Fibroblast of pulmonary artery (primary cell): ENCODE measurements at regions not wholly inside any gene's neighbourhood (a gene's known extent, or its start where the extent isn't known, plus 50 kb on each side); places are given as distances from the start of the nearest gene placed in this dataset.
A peak's percentile ranks its signal among the peaks of the same experiment; 100 is the strongest.

ENCODE experiments used
- DNase-seq: peaks from one replicate; pipeline ENCODE4 v3.0.0-alpha.2; 2010; ENCODE audit warnings: low read depth
- H3K4me3 ChIP-seq: replicated peaks from 2 replicates; pipeline ENCODE4 v1.5.1; 2011; ENCODE audit warnings: low read depth, mild to moderate bottlenecking, control low read depth, low read length, moderate library complexity
- TF ChIP-seq, protein P1 (sequence below): IDR thresholded peaks from 2 replicates; pipeline ENCODE4 v1.5.1; 2011; ENCODE audit warnings: mild to moderate bottlenecking, control low read depth, low read length, inconsistent platforms; ENCODE audit errors: missing control alignments

- no peak for DNase-seq
- TF ChIP-seq, protein P1, sequence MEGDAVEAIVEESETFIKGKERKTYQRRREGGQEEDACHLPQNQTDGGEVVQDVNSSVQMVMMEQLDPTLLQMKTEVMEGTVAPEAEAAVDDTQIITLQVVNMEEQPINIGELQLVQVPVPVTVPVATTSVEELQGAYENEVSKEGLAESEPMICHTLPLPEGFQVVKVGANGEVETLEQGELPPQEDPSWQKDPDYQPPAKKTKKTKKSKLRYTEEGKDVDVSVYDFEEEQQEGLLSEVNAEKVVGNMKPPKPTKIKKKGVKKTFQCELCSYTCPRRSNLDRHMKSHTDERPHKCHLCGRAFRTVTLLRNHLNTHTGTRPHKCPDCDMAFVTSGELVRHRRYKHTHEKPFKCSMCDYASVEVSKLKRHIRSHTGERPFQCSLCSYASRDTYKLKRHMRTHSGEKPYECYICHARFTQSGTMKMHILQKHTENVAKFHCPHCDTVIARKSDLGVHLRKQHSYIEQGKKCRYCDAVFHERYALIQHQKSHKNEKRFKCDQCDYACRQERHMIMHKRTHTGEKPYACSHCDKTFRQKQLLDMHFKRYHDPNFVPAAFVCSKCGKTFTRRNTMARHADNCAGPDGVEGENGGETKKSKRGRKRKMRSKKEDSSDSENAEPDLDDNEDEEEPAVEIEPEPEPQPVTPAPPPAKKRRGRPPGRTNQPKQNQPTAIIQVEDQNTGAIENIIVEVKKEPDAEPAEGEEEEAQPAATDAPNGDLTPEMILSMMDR: no peak
- no peak overlapping the region for H3K4me3 ChIP-seq
Measured at GRCh38 chr5:77839691-77840090, 63.6 kb upstream of the TBCA start.

GRCh38 chr5:77832938-77833337 lies 56.8 kb upstream of the TBCA start:
- H3K4me3 ChIP-seq: no peak overlapping the region
- TF ChIP-seq, protein P1: no peak
- DNase-seq: no peak

DNA sequence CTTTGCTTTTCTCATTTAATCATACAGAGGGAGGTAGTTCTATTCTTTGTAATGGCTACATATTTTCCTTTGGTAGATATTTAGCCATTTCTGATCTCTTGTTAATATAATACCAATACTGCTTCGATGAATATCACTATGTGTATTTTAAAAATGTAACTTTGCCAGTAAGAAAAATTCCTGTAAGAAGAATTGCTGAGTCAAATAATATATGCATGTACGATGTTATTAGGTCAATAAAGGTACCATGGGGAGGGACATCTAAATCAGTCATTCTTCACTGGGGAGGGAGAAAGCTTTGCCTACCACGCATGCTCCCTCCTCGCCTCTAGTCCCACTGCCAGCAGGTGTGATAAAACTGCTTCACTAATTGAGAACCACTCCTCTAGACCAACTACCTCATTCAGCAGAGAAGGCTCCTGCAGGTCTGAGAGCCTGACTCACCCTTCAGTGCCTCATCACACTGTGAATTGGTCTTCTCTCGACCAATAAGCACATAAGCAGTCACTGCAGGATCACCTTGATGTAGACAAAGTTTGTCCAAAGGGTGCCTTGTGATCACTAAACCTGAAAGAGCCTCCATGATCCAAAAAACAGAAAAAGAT lies 56.1 kb upstream of the TBCA start:
- TF ChIP-seq, protein P1: no peak
- no peak for DNase-seq
- no peak overlapping the region for H3K4me3 ChIP-seq

DNA sequence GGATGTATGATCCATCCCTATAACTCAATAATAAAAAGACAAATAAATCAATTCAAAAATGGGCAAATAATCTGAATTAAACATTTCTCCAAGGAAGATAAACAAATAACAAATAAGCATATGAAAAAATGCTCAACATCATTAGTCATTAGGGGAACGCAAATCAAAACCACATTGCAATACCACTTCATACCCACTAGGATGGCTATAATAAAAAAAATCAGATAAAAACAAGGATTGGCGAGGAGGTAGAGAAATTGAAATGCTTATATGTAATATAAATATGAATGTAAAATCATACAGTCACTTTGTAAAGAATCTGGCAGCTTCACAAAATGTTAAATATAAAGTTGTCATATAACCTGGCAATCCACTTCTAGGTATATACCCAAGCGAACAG lies 52.3 kb upstream of the TBCA start:
- H3K4me3 ChIP-seq: no peak overlapping the region
- DNase-seq: no peak
- TF ChIP-seq, protein P1: peak; percentile 15
